HL-60 (cell line): ENCODE measurements at regions not wholly inside any gene's neighbourhood (a gene's known extent, or its start where the extent isn't known, plus 50 kb on each side); places are given as distances from the start of the nearest gene placed in this dataset.

Source experiments
- DNase-seq, 2 experiments: peaks; one replicate each; pipeline ENCODE4 v3.0.0-alpha.2; 2010 to 2020; ENCODE audit warnings: low read depth in 1 of 2, low spot score in 1 of 2
- H3K27ac ChIP-seq: fragments of 250-450 bp; sonication (Bioruptor Pico); replicated peaks from 2 replicates; pipeline ENCODE4 v1.5.1; 2020; ENCODE audit warnings: mild to moderate bottlenecking, moderate library complexity
- H3K27me3 ChIP-seq: fragments of 250-450 bp; sonication (Bioruptor Pico); 2 replicates; pipeline ENCODE4 v1.5.1; 2021; ENCODE audit warnings: mild to moderate bottlenecking, moderate library complexity; ENCODE audit not compliant: insufficient read depth, poor library complexity, severe bottlenecking
- H3K4me3 ChIP-seq: replicated peaks from 2 replicates; pipeline ENCODE4 v1.5.1; 2011; ENCODE audit warnings: mild to moderate bottlenecking, control low read depth, low read length; ENCODE audit not compliant: insufficient read depth
- GABPA ChIP-seq: IDR thresholded peaks from 2 replicates; pipeline ENCODE4 v1.6.1; 2012; ENCODE audit warnings: low read depth
- POLR2AphosphoS5 ChIP-seq: IDR thresholded peaks from 2 replicates; pipeline ENCODE4 v1.6.1; 2012; ENCODE audit warnings: low read depth
- SPI1 ChIP-seq: IDR thresholded peaks from 2 replicates; pipeline ENCODE4 v1.6.1; 2012; ENCODE audit warnings: low read depth, mild to moderate bottlenecking, borderline replicate concordance
- TF ChIP-seq, protein P1 (sequence below): IDR thresholded peaks from 2 replicates; pipeline ENCODE4 v1.6.1; 2012; ENCODE audit warnings: low read depth; ENCODE audit not compliant: insufficient replicate concordance
- TF ChIP-seq, protein P2 (sequence below): IDR thresholded peaks from one replicate; pipeline ENCODE4 v1.5.1; 2011; ENCODE audit warnings: low read length, control low read depth, inconsistent platforms; ENCODE audit not compliant: insufficient read depth

DNA sequence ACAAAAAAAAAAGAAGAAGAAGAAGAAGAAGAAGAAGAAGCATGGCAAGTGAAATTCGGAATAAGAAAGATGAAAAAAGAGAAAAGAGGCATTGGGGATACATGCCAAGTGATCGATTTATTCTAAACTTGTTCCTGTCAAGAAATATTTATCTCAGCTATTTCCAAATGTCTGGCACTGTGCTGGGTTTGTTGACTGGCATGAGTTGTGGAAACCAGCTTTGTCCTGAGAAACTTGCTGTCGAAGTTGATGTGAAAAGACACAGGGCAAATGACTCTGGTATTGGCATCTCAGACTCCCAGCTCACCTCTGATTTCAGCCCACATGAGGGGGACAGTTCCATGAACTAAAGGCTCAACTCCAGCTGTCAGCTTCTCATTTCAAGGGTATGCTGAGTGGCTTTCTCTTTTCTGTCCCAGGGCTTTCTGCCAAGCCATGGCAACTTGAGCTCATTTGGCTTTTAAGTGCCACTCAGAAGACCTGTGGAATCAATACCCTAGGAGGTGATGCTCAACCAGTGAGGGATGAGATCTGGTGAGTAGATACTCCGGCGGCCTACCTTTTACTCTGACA is 253.3 kb upstream of the JAG1 start:
- Histone ChIP-seq H3K27me3 (no peaks in the 10 kb centered on the region), H3K27ac (no peak overlapping the region), H3K4me3 (no peak overlapping the region)
- no peak for DNase-seq
- no peak for TF ChIP-seq GABPA
- no peak for TF ChIP-seq SPI1
- TF ChIP-seq, protein P1, sequence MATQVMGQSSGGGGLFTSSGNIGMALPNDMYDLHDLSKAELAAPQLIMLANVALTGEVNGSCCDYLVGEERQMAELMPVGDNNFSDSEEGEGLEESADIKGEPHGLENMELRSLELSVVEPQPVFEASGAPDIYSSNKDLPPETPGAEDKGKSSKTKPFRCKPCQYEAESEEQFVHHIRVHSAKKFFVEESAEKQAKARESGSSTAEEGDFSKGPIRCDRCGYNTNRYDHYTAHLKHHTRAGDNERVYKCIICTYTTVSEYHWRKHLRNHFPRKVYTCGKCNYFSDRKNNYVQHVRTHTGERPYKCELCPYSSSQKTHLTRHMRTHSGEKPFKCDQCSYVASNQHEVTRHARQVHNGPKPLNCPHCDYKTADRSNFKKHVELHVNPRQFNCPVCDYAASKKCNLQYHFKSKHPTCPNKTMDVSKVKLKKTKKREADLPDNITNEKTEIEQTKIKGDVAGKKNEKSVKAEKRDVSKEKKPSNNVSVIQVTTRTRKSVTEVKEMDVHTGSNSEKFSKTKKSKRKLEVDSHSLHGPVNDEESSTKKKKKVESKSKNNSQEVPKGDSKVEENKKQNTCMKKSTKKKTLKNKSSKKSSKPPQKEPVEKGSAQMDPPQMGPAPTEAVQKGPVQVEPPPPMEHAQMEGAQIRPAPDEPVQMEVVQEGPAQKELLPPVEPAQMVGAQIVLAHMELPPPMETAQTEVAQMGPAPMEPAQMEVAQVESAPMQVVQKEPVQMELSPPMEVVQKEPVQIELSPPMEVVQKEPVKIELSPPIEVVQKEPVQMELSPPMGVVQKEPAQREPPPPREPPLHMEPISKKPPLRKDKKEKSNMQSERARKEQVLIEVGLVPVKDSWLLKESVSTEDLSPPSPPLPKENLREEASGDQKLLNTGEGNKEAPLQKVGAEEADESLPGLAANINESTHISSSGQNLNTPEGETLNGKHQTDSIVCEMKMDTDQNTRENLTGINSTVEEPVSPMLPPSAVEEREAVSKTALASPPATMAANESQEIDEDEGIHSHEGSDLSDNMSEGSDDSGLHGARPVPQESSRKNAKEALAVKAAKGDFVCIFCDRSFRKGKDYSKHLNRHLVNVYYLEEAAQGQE = no peak

- H3K4me3 ChIP-seq = no peak overlapping the region
- TF ChIP-seq GABPA = no peak
- no peak for TF ChIP-seq SPI1
- no peak for TF ChIP-seq POLR2AphosphoS5
- TF ChIP-seq, protein P1 = no peak
- TF ChIP-seq, protein P2, sequence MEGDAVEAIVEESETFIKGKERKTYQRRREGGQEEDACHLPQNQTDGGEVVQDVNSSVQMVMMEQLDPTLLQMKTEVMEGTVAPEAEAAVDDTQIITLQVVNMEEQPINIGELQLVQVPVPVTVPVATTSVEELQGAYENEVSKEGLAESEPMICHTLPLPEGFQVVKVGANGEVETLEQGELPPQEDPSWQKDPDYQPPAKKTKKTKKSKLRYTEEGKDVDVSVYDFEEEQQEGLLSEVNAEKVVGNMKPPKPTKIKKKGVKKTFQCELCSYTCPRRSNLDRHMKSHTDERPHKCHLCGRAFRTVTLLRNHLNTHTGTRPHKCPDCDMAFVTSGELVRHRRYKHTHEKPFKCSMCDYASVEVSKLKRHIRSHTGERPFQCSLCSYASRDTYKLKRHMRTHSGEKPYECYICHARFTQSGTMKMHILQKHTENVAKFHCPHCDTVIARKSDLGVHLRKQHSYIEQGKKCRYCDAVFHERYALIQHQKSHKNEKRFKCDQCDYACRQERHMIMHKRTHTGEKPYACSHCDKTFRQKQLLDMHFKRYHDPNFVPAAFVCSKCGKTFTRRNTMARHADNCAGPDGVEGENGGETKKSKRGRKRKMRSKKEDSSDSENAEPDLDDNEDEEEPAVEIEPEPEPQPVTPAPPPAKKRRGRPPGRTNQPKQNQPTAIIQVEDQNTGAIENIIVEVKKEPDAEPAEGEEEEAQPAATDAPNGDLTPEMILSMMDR = no peak
- no peaks in the 10 kb centered on the region for H3K27me3 ChIP-seq
- no peak for DNase-seq
- H3K27ac ChIP-seq = no peak overlapping the region
Observed at GRCh38 chr20:10927936-10928840, 254.4 kb upstream of the JAG1 start.

DNA sequence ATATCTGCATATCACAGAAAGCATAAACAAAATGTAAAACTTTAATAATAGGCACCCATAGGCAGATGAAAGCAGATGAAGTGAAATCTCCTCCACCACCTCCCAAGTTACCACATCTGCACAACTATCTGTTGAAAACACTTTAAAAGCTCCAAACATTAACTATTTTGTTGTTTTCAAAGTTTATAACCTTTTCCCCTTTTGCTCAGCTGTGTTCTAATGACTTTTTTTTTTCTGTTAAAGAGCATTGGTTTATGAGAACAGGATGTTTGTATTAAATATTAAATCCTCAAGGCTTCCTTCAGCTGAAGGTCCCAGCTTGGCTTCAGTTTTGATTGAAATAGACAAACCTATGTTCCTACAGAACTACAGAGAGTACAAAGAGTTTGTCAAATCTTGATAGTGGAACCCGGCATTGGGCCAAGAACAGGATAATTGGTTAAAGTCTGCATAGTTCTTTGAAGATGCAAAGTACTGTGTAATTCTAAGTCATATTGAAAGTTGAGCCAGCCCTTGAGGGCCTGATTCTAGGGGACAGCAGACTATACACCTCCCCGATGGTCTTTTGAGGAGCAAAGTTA is 255.1 kb upstream of the JAG1 start:
- no peak overlapping the region for H3K27ac ChIP-seq
- TF ChIP-seq GABPA (no peak), POLR2AphosphoS5 (no peak), SPI1 (no peak)
- TF ChIP-seq, protein P2 = no peak
- TF ChIP-seq, protein P1 = no peak
- no peak for DNase-seq

More for the DNA sequence above, 255.1 kb upstream of the JAG1 start:
- H3K27me3 ChIP-seq = no peaks in the 10 kb centered on the region
- no peak overlapping the region for H3K4me3 ChIP-seq
